Activated T-cell treated with anti-CD3 and anti-CD28 coated beads, Interleukin-2, amount 50 U/mL, for 72 hours (primary cell): ENCODE measurements at regions not wholly inside any gene's neighbourhood (a gene's known extent, or its start where the extent isn't known, plus 50 kb on each side); places are given as distances from the start of the nearest gene placed in this dataset.
"Not testable (repeated sequence)": the region's sequence is repeated elsewhere in the genome, so short reads cannot be mapped to it uniquely, and the experiment has no call there.

ENCODE experiments used
- ATAC-seq, 2 donors: fragments of 150-1000 bp; cut with Tn5 transposase; replicated peaks in 1 of 2; 2 replicates each; pipeline ENCODE4 v1.10.0; 2021; ENCODE audit warnings: moderate library complexity in 2 of 2, mild to moderate bottlenecking in 1 of 2
- DNase-seq, 2 donors: peaks; one replicate each; pipeline ENCODE4 v3.0.0; 2021 to 2022; ENCODE audit warnings: mixed read lengths in 1 of 2
- H3K27ac Mint-ChIP-seq: one replicate; pipeline ENCODE4 v1.8.0; 2022; ENCODE audit warnings: mild to moderate bottlenecking, moderate library complexity, mixed read lengths
- H3K27me3 Mint-ChIP-seq: one replicate; pipeline ENCODE4 v1.8.0; 2022; ENCODE audit warnings: low read depth, mixed read lengths
- H3K36me3 Mint-ChIP-seq, 2 donors: one replicate each; pipeline ENCODE4 v1.8.0; 2022; ENCODE audit warnings: mixed read lengths in 2 of 2, mild to moderate bottlenecking in 1 of 2; ENCODE audit not compliant: insufficient read depth in 2 of 2
- H3K4me1 Mint-ChIP-seq: one replicate; pipeline ENCODE4 v1.8.0; 2022; ENCODE audit warnings: low read depth, mixed read lengths
- H3K4me3 Mint-ChIP-seq, 2 donors: one replicate each; pipeline ENCODE4 v1.8.0; 2022; ENCODE audit warnings: mild to moderate bottlenecking in 2 of 2, mixed read lengths in 2 of 2, moderate library complexity in 2 of 2
- H3K9me3 Mint-ChIP-seq, 2 donors: one replicate each; pipeline ENCODE4 v1.8.0; 2022; ENCODE audit warnings: mixed read lengths in 2 of 2

- ATAC-seq (no peak), DNase-seq (no peak)
- Mint-ChIP-seq H3K27me3 (peaks cover 29% of the 10 kb centered on the region), H3K27ac (no peak overlapping the region), H3K9me3 (no peaks in the 10 kb centered on the region), H3K36me3 (no peaks in the 10 kb centered on the region), H3K4me3 (no peak overlapping the region), H3K4me1 (no peaks in the 10 kb centered on the region)
Measured at GRCh38 chr4:138871555-138871875, 144.1 kb upstream of the NOCT start.

GRCh38 chr4:138870737-138871554 is 144.6 kb upstream of the NOCT start:
- H3K4me3 Mint-ChIP-seq = no peak overlapping the region

GRCh38 chr4:138869631-138870030 is 145.9 kb upstream of the NOCT start:
- H3K9me3 Mint-ChIP-seq = no peaks in the 10 kb centered on the region
- H3K27me3 Mint-ChIP-seq = peaks cover 27% of the 10 kb centered on the region
- H3K4me1 Mint-ChIP-seq = no peaks in the 10 kb centered on the region
- ATAC-seq (no peak), DNase-seq (no peak)
- H3K36me3 Mint-ChIP-seq = no peaks in the 10 kb centered on the region
- H3K27ac Mint-ChIP-seq = no peak overlapping the region
- no peak overlapping the region for H3K4me3 Mint-ChIP-seq

More at GRCh38 chr4:138870737-138871554, 144.6 kb upstream of the NOCT start:
- ATAC-seq (peak in 1 of 2 donors; percentile 21), DNase-seq (peak; percentile 28 to 50)
- no peaks in the 10 kb centered on the region for H3K4me1 Mint-ChIP-seq
- no peak overlapping the region for H3K27ac Mint-ChIP-seq
- H3K27me3 Mint-ChIP-seq = peaks cover 29% of the 10 kb centered on the region
- no peaks in the 10 kb centered on the region for H3K9me3 Mint-ChIP-seq
- H3K36me3 Mint-ChIP-seq = no peaks in the 10 kb centered on the region

GRCh38 chr4:138869165-138869564 is 146.4 kb upstream of the NOCT start:
- H3K4me1 Mint-ChIP-seq = no peaks in the 10 kb centered on the region
- peaks cover 24% of the 10 kb centered on the region for H3K27me3 Mint-ChIP-seq
- ATAC-seq (no peak), DNase-seq (no peak)
- H3K4me3 Mint-ChIP-seq = no peak overlapping the region
- H3K27ac Mint-ChIP-seq = no peak overlapping the region
- H3K36me3 Mint-ChIP-seq = no peaks in the 10 kb centered on the region
- H3K9me3 Mint-ChIP-seq = no peaks in the 10 kb centered on the region

GRCh38 chr4:138868562-138868961 is 147.0 kb upstream of the NOCT start:
- Mint-ChIP-seq H3K4me3 (no peak overlapping the region), H3K27me3 (peaks cover 20% of the 10 kb centered on the region), H3K27ac (no peak overlapping the region), H3K4me1 (no peaks in the 10 kb centered on the region), H3K9me3 (no peaks in the 10 kb centered on the region), H3K36me3 (no peaks in the 10 kb centered on the region)
- ATAC-seq = no peak
- no peak for DNase-seq

GRCh38 chr4:138867404-138867803 is 148.2 kb upstream of the NOCT start:
- Mint-ChIP-seq H3K27ac (no peak overlapping the region), H3K4me3 (no peak overlapping the region), H3K9me3 (no peaks in the 10 kb centered on the region), H3K4me1 (no peaks in the 10 kb centered on the region), H3K36me3 (no peaks in the 10 kb centered on the region), H3K27me3 (peaks cover 22% of the 10 kb centered on the region)
- DNase-seq = no peak
- ATAC-seq = no peak

GRCh38 chr4:138866314-138866713 is 149.3 kb upstream of the NOCT start:
- no peak for DNase-seq
- Mint-ChIP-seq H3K36me3 (no peaks in the 10 kb centered on the region), H3K27ac (no peak overlapping the region), H3K27me3 (peaks cover 29% of the 10 kb centered on the region), H3K9me3 (no peaks in the 10 kb centered on the region), H3K4me1 (no peaks in the 10 kb centered on the region), H3K4me3 (no peak overlapping the region)
- ATAC-seq = no peak

- Mint-ChIP-seq H3K27me3 (peaks cover 26% of the 10 kb centered on the region), H3K27ac (no peak overlapping the region), H3K4me1 (no peaks in the 10 kb centered on the region), H3K9me3 (no peaks in the 10 kb centered on the region), H3K4me3 (no peak overlapping the region), H3K36me3 (no peaks in the 10 kb centered on the region)
- DNase-seq = no peak
- no peak for ATAC-seq
Measured at GRCh38 chr4:138865765-138866164, 149.8 kb upstream of the NOCT start.

- no peak overlapping the region for H3K27ac Mint-ChIP-seq
- DNase-seq = no peak
- no peak overlapping the region for H3K4me3 Mint-ChIP-seq
- no peaks in the 10 kb centered on the region for H3K36me3 Mint-ChIP-seq
- ATAC-seq = no peak
- H3K4me1 Mint-ChIP-seq = no peaks in the 10 kb centered on the region
- H3K9me3 Mint-ChIP-seq = no peaks in the 10 kb centered on the region
- H3K27me3 Mint-ChIP-seq = peaks cover 26% of the 10 kb centered on the region
Measured at GRCh38 chr4:138864961-138865720, 150.4 kb upstream of the NOCT start.

GRCh38 chr4:138863160-138863559 is 152.4 kb upstream of the NOCT start:
- Mint-ChIP-seq H3K27ac (no peak overlapping the region), H3K36me3 (no peaks in the 10 kb centered on the region), H3K4me1 (no peaks in the 10 kb centered on the region), H3K4me3 (no peak overlapping the region), H3K27me3 (peaks cover 26% of the 10 kb centered on the region), H3K9me3 (no peaks in the 10 kb centered on the region)
- DNase-seq (no peak), ATAC-seq (no peak)

GRCh38 chr4:138861135-138861534 is 154.4 kb upstream of the NOCT start:
- Mint-ChIP-seq H3K36me3 (no peaks in the 10 kb centered on the region), H3K4me1 (no peaks in the 10 kb centered on the region), H3K9me3 (no peaks in the 10 kb centered on the region), H3K27ac (no peak overlapping the region), H3K4me3 (no peak overlapping the region), H3K27me3 (peaks cover 35% of the 10 kb centered on the region)
- DNase-seq (no peak), ATAC-seq (no peak)

GRCh38 chr4:138860357-138860756 is 155.2 kb upstream of the NOCT start:
- not testable (repeated sequence) for H3K4me3 Mint-ChIP-seq, H3K4me1 Mint-ChIP-seq, ATAC-seq, H3K36me3 Mint-ChIP-seq, H3K9me3 Mint-ChIP-seq, H3K27ac Mint-ChIP-seq, DNase-seq
- peaks cover 38% of the 10 kb centered on the region for H3K27me3 Mint-ChIP-seq

GRCh38 chr4:138859254-138859653 is 156.3 kb upstream of the NOCT start:
- Mint-ChIP-seq H3K4me1 (no peaks in the 10 kb centered on the region), H3K4me3 (no peak overlapping the region), H3K9me3 (peaks cover 0 to 4% of the 10 kb centered on the region in 2 donors), H3K36me3 (no peaks in the 10 kb centered on the region), H3K27ac (no peak overlapping the region), H3K27me3 (peaks cover 29% of the 10 kb centered on the region)
- ATAC-seq (no peak), DNase-seq (no peak)
